H1 (cell line): ENCODE measurements at regions not wholly inside any gene's neighbourhood (a gene's known extent, or its start where the extent isn't known, plus 50 kb on each side); places are given as distances from the start of the nearest gene placed in this dataset.

ENCODE experiments used
- CTCF ChIA-PET: fragments of 300-600 bp; sonication (Branson Sonifier 250); formaldehyde crosslinking; loops from one replicate; lab custom pipeline; 2021; ENCODE audit not compliant: partially characterized antibody; lab: Charles Lee
- POLR2A ChIA-PET: fragments of 300-600 bp; sonication (Branson Sonifier 250); formaldehyde crosslinking; loops from one replicate; lab custom pipeline; 2021; ENCODE audit warnings: inconsistent platforms; ENCODE audit not compliant: partially characterized antibody; lab: Charles Lee
- DNase-seq, 2 experiments: peaks; one replicate each; pipeline versions ENCODE4 v3.0.0 to v3.0.0-alpha.2; 2010 to 2022; ENCODE audit warnings: low spot score in 2 of 2, low read depth in 1 of 2, mixed read lengths in 1 of 2
- FAIRE-seq: peaks from 2 replicates; lab custom pipeline; 2011; peaks lifted over from hg19 to GRCh38; lab: Jason Lieb, UNC
- H2AFZ ChIP-seq: 2 replicates; pipeline ENCODE4 v1.8.1; 2012; ENCODE audit warnings: low read length, inconsistent platforms
- H2AK5ac ChIP-seq: 2 replicates; pipeline ENCODE4 v1.6.1; 2013; ENCODE audit warnings: low read depth, low read length
- H2BK120ac ChIP-seq: replicated peaks from 2 replicates; pipeline ENCODE3; 2013; ENCODE audit warnings: low read depth, low read length, inconsistent platforms
- H2BK12ac ChIP-seq: 2 replicates; pipeline ENCODE4 v1.6.1; 2013; ENCODE audit warnings: low read depth, low read length
- H2BK15ac ChIP-seq: 2 replicates; pipeline ENCODE4 v1.6.1; 2013; ENCODE audit warnings: low read length
- H2BK20ac ChIP-seq: 2 replicates; pipeline ENCODE4 v1.6.1; 2013; ENCODE audit warnings: low read length
- H2BK5ac ChIP-seq: 2 replicates; pipeline ENCODE4 v1.6.1; 2013; ENCODE audit warnings: low read depth, low read length
- H3K14ac ChIP-seq: 2 replicates; pipeline ENCODE4 v1.6.1; 2013; ENCODE audit warnings: inconsistent platforms; ENCODE audit not compliant: insufficient read length
- H3K18ac ChIP-seq: 2 replicates; pipeline ENCODE4 v1.6.1; 2013; ENCODE audit warnings: low read length; ENCODE audit errors: extremely low read depth
- H3K23ac ChIP-seq: 2 replicates; pipeline ENCODE4 v1.6.1; 2013; ENCODE audit warnings: inconsistent platforms; ENCODE audit not compliant: insufficient read length
- H3K23me2 ChIP-seq: 2 replicates; pipeline ENCODE4 v1.6.1; 2013; ENCODE audit warnings: low read depth, low read length
- H3K27ac ChIP-seq: 2 replicates; pipeline ENCODE4 v1.6.1; 2011; ENCODE audit warnings: low read depth, low read length, inconsistent platforms
- H3K27me3 ChIP-seq, 4 experiments: replicated peaks in 1 of 4; 1 replicate in 1 of 4; 2 replicates in 3 of 4; pipeline versions ENCODE4 v1.6.1 to v1.8.1; 2011 to 2013; ENCODE audit warnings: low read length in 3 of 4, mild to moderate bottlenecking in 3 of 4, inconsistent platforms in 2 of 4, mixed read lengths in 2 of 4, moderate library complexity in 1 of 4; ENCODE audit not compliant: control insufficient read depth in 3 of 4, insufficient read depth in 3 of 4; ENCODE audit errors: extremely low read depth in 1 of 4
- H3K36me3 ChIP-seq, 4 experiments: 2 replicates each; pipeline versions ENCODE4 v1.6.1 to v1.8.1; 2011 to 2013; ENCODE audit warnings: mild to moderate bottlenecking in 4 of 4, low read length in 3 of 4, moderate library complexity in 2 of 4, control low read depth in 1 of 4, inconsistent platforms in 1 of 4; ENCODE audit not compliant: insufficient read depth in 4 of 4, control insufficient read depth in 2 of 4
- H3K4ac ChIP-seq: replicated peaks from 2 replicates; pipeline ENCODE3; 2013; ENCODE audit warnings: low read length, low read depth, mixed read lengths, inconsistent platforms; ENCODE audit not compliant: insufficient read length
- H3K4me1 ChIP-seq, 4 experiments: replicated peaks in 1 of 4; 1 replicate in 1 of 4; 2 replicates in 3 of 4; pipeline versions ENCODE4 v1.6.1 to v1.8.1; 2011 to 2013; ENCODE audit warnings: low read length in 3 of 4, inconsistent platforms in 2 of 4, mixed read lengths in 1 of 4; ENCODE audit not compliant: insufficient read depth in 4 of 4, control insufficient read depth in 3 of 4
- H3K4me2 ChIP-seq, 2 experiments: 2 replicates each; pipeline versions ENCODE4 v1.6.1 to v1.8.1; 2011 to 2013; ENCODE audit warnings: low read depth in 2 of 2, low read length in 2 of 2, control low read depth in 1 of 2, inconsistent platforms in 1 of 2, mild to moderate bottlenecking in 1 of 2; ENCODE audit not compliant: insufficient read depth in 1 of 2
- H3K4me3 ChIP-seq, 4 experiments: fragments of 200-600, 300-600 bp in 1 of 4; sonication (generic), shearing (Covaris generic), sonication (Bioruptor Twin) in 1 of 4; 2 replicates each; pipeline versions ENCODE4 v1.5.1 to v1.8.1; 2011 to 2016; ENCODE audit warnings: low read length in 4 of 4, low read depth in 3 of 4, control low read depth in 2 of 4, inconsistent platforms in 2 of 4, mild to moderate bottlenecking in 2 of 4, mixed read lengths in 1 of 4, moderate library complexity in 1 of 4; ENCODE audit not compliant: insufficient read depth in 2 of 4; ENCODE audit errors: extremely low read depth in 1 of 4
- H3K56ac ChIP-seq: replicated peaks from 2 replicates; pipeline ENCODE3; 2013; ENCODE audit warnings: low read depth, mild to moderate bottlenecking, mixed read lengths, low read length, inconsistent platforms; ENCODE audit not compliant: insufficient read length
- H3K79me1 ChIP-seq: 2 replicates; pipeline ENCODE4 v1.6.1; 2013; ENCODE audit warnings: low read depth, low read length, control low read depth
- H3K79me2 ChIP-seq, 2 experiments: 2 replicates each; pipeline versions ENCODE4 v1.6.1 to v1.8.1; 2012 to 2013; ENCODE audit warnings: low read length in 2 of 2, mild to moderate bottlenecking in 2 of 2, inconsistent platforms in 1 of 2; ENCODE audit not compliant: insufficient read depth in 2 of 2, control insufficient read depth in 1 of 2
- H3K9ac ChIP-seq, 4 experiments: replicated peaks in 1 of 4; 1 replicate in 1 of 4; 2 replicates in 3 of 4; pipeline versions ENCODE4 v1.6.1 to v1.8.1; 2011 to 2013; ENCODE audit warnings: low read depth in 3 of 4, low read length in 3 of 4, control low read depth in 2 of 4, mild to moderate bottlenecking in 2 of 4, moderate library complexity in 2 of 4, inconsistent platforms in 1 of 4; ENCODE audit errors: extremely low read depth in 1 of 4
- H3K9me3 ChIP-seq, 2 experiments: 2 replicates each; pipeline versions ENCODE4 v1.6.1 to v1.8.1; 2012 to 2013; ENCODE audit warnings: mild to moderate bottlenecking in 2 of 2, moderate library complexity in 2 of 2, control low read depth in 1 of 2, inconsistent platforms in 1 of 2, low read depth in 1 of 2, low read length in 1 of 2, mixed read lengths in 1 of 2; ENCODE audit not compliant: insufficient read depth in 2 of 2
- H4K20me1 ChIP-seq, 2 experiments: replicated peaks in 1 of 2; 2 replicates each; pipeline versions ENCODE3 to v1.8.1; 2011 to 2013; ENCODE audit warnings: inconsistent platforms in 2 of 2, low read length in 2 of 2, mild to moderate bottlenecking in 1 of 2; ENCODE audit not compliant: insufficient read depth in 2 of 2, control insufficient read depth in 1 of 2
- H4K5ac ChIP-seq: 2 replicates; pipeline ENCODE4 v1.6.1; 2013; ENCODE audit warnings: low read length, low read depth, mixed read lengths, inconsistent platforms; ENCODE audit not compliant: insufficient read length
- H4K8ac ChIP-seq: 2 replicates; pipeline ENCODE4 v1.8.0; 2013; ENCODE audit warnings: mild to moderate bottlenecking, moderate library complexity, low read length, inconsistent platforms; ENCODE audit not compliant: insufficient read depth; ENCODE audit errors: extremely low read depth
- H4K91ac ChIP-seq: replicated peaks from 2 replicates; pipeline ENCODE3; 2013; ENCODE audit warnings: low read length, mixed read lengths, inconsistent platforms; ENCODE audit not compliant: insufficient read length
- NRF1 ChIP-seq: IDR thresholded peaks from 2 replicates; pipeline ENCODE4 v1.6.1; 2011; ENCODE audit warnings: mild to moderate bottlenecking, low read depth, low read length, improper control_type of control experiment
- PHF8 ChIP-seq: fragments of 200-600 bp; sonication (generic); conservative IDR thresholded peaks from 2 replicates; pipeline ENCODE4 v1.7.1; 2012; ENCODE audit warnings: low read depth, mild to moderate bottlenecking, inconsistent platforms, low read length, moderate library complexity
- WGBS, 2 experiments: shearing (Covaris generic) in 1 of 2; methylation state at CpG; one replicate each; pipeline versions ENCODE4 v1.1.6 to v1.1.7; 2013 to 2015; ENCODE audit warnings: low lambda C conversion rate in 2 of 2, mixed read lengths in 2 of 2, inconsistent platforms in 1 of 2, low coverage in 1 of 2, missing lambda C conversion rate in 1 of 2; ENCODE audit not compliant: insufficient replicate concordance in 2 of 2, insufficient coverage in 1 of 2, insufficient read length in 1 of 2; ENCODE audit errors: extremely low coverage in 1 of 2, missing lambda C conversion rate in 1 of 2; 5-methylcytosine and 5-hydroxymethylcytosine counted together
- TF ChIP-seq, protein P1 (sequence below): IDR thresholded peaks from 2 replicates; pipeline ENCODE4 v1.6.1; 2012; ENCODE audit warnings: inconsistent platforms

DNA sequence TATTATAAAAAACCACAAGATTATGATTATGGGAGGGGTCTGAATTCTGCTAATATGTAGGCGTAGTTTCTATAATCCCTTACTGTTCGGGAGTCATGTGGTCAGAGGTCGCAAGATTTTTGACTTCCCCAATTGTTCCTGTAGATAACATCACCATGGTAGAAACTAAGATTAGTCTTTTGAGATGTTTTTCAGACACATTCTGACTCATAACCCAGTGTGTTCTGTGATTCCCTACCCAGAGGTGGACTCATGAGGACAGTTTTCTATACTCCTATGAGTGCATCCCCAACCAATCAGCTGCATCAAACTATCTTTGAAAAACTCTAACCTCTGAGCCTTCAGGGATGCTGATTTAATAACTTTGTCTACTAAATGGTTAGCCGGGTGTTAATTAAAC lies 175.5 kb downstream of the RFPL4B start:
- no peak overlapping the region for H4K5ac ChIP-seq
- FAIRE-seq (no peak), DNase-seq (no peak)
- no peaks in the 10 kb centered on the region for H3K23me2 ChIP-seq
- H3K18ac ChIP-seq, result no peak overlapping the region
- no peak overlapping the region for H2AFZ ChIP-seq
- H3K79me1 ChIP-seq, result no peaks in the 10 kb centered on the region
- peaks cover 0 to 7% (median 1%) of the 10 kb centered on the region in 4 experiments; a peak in 1 of 7 replicates for H3K4me1 ChIP-seq
- H2BK12ac ChIP-seq, result no peak overlapping the region
- H2BK120ac ChIP-seq, result no peak overlapping the region
- 89% methylated on average over 4 of the region's 4 CpGs; no CpG with 5 or more reads in 1 of the 2 experiments for WGBS, 2 experiments
- no peak overlapping the region for H4K91ac ChIP-seq
- H3K79me2 ChIP-seq, result no peaks in the 10 kb centered on the region
- H4K8ac ChIP-seq, result no peak overlapping the region
- no peak overlapping the region for H3K9ac ChIP-seq
- POLR2A ChIA-PET, result no interaction called here
- no peak overlapping the region for H3K4me3 ChIP-seq
- H3K23ac ChIP-seq, result no peak overlapping the region
- no peaks in the 10 kb centered on the region; a peak in 1 of 8 replicates for H3K36me3 ChIP-seq
- no peak overlapping the region for H2BK15ac ChIP-seq
- CTCF ChIA-PET, result no interaction called here
- no peak overlapping the region for H3K27ac ChIP-seq
- no peak overlapping the region for H2AK5ac ChIP-seq
- no peak overlapping the region for H2BK5ac ChIP-seq
- no peaks in the 10 kb centered on the region for H3K9me3 ChIP-seq
- H3K4me2 ChIP-seq, result no peak overlapping the region
- no peak overlapping the region for H3K56ac ChIP-seq
- no peak overlapping the region for H3K4ac ChIP-seq
- no peak overlapping the region for H2BK20ac ChIP-seq
- H4K20me1 ChIP-seq, result no peaks in the 10 kb centered on the region
- no peak overlapping the region for H3K14ac ChIP-seq
- H3K27me3 ChIP-seq, result no peaks in the 10 kb centered on the region
- TF ChIP-seq NRF1 (no peak), PHF8 (no peak)
- TF ChIP-seq, protein P1, sequence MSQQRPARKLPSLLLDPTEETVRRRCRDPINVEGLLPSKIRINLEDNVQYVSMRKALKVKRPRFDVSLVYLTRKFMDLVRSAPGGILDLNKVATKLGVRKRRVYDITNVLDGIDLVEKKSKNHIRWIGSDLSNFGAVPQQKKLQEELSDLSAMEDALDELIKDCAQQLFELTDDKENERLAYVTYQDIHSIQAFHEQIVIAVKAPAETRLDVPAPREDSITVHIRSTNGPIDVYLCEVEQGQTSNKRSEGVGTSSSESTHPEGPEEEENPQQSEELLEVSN, result no peak
